GM18508 (cell line): ENCODE measurements at regions not wholly inside any gene's neighbourhood (a gene's known extent, or its start where the extent isn't known, plus 50 kb on each side); places are given as distances from the start of the nearest gene placed in this dataset.
"Not testable (repeated sequence)": the region's sequence is repeated elsewhere in the genome, so short reads cannot be mapped to it uniquely, and the experiment has no call there.

Experiments used
- ATAC-seq: cut with Tn5 transposase; IDR thresholded peaks from one replicate; pipeline ENCODE4 v1.9.1; 2021; ENCODE audit warnings: moderate number of reproducible peaks; ENCODE audit not compliant: insufficient read depth, unreplicated experiment

- not testable (repeated sequence) for ATAC-seq
These were observed 91.1 kb upstream of the KRAS start for GRCh38 chr12:25341877-25342276.

- ATAC-seq = no peak
These were observed 87.2 kb upstream of the KRAS start for GRCh38 chr12:25337916-25338315.

- ATAC-seq = peak; percentile 68
These were observed 81.4 kb upstream of the KRAS start for GRCh38 chr12:25332143-25332542.

- no peak for ATAC-seq
These were observed 77.5 kb upstream of the KRAS start for GRCh38 chr12:25328072-25328712.

GRCh38 chr12:25327321-25327720 lies 76.6 kb upstream of the KRAS start:
- ATAC-seq = no peak

- no peak for ATAC-seq
These were observed 75.6 kb upstream of the KRAS start for GRCh38 chr12:25326326-25326725.

- no peak for ATAC-seq
These were observed 74.1 kb upstream of the KRAS start for GRCh38 chr12:25324861-25325260.

GRCh38 chr12:25323581-25323982 lies 72.9 kb upstream of the KRAS start:
- ATAC-seq = no peak

GRCh38 chr12:25322918-25323531 lies 72.3 kb upstream of the KRAS start:
- ATAC-seq = no peak

GRCh38 chr12:25322351-25322750 lies 71.6 kb upstream of the KRAS start:
- no peak for ATAC-seq

GRCh38 chr12:25321772-25322171 lies 71.0 kb upstream of the KRAS start:
- no peak for ATAC-seq

GRCh38 chr12:25320123-25321006 lies 69.6 kb upstream of the KRAS start:
- peak; percentile 35 for ATAC-seq

- peak; percentile 11 for ATAC-seq
These were observed 68.7 kb upstream of the KRAS start for GRCh38 chr12:25319233-25319984.

GRCh38 chr12:25317553-25317952 lies 66.8 kb upstream of the KRAS start:
- no peak for ATAC-seq

GRCh38 chr12:25315388-25315787 lies 64.7 kb upstream of the KRAS start:
- no peak for ATAC-seq

- ATAC-seq = not testable (repeated sequence)
These were observed 62.7 kb upstream of the KRAS start for GRCh38 chr12:25313266-25313990.

- ATAC-seq = no peak
These were observed 60.8 kb upstream of the KRAS start for GRCh38 chr12:25311506-25311905.

GRCh38 chr12:25310071-25310470 lies 59.3 kb upstream of the KRAS start:
- ATAC-seq = not testable (repeated sequence)

GRCh38 chr12:25308756-25309155 lies 58.0 kb upstream of the KRAS start:
- no peak for ATAC-seq

GRCh38 chr12:25307818-25308217 lies 57.1 kb upstream of the KRAS start:
- no peak for ATAC-seq
